SK-N-SH (cell line): ENCODE measurements at regions not wholly inside any gene's neighbourhood (a gene's known extent, or its start where the extent isn't known, plus 50 kb on each side); places are given as distances from the start of the nearest gene placed in this dataset.

Experiments
- CTCF ChIA-PET: fragments of 300-600, 350-600 bp; formaldehyde crosslinking; extraction: SDS; loops from one replicate; lab custom pipeline; 2021; lab: Yijun Ruan, JAX
- POLR2A ChIA-PET: fragments of 350-600 bp; sonication (Branson Sonifier 250); formaldehyde crosslinking; extraction: SDS; loops from one replicate; lab custom pipeline; 2020; ENCODE audit warnings: antibody characterized with exemption, inconsistent platforms; lab: Yijun Ruan, JAX
- DNase-seq: peaks from one replicate; pipeline ENCODE4 v3.0.0; 2012
- H2AFZ ChIP-seq: fragments of 200-600 bp; sonication (generic); 2 replicates; pipeline ENCODE4 v1.8.1; 2016; ENCODE audit warnings: antibody characterized with exemption, mild to moderate bottlenecking, low read depth
- H3F3A ChIP-seq: fragments of 200-600 bp; sonication (generic); replicated peaks from 2 replicates; pipeline ENCODE3; 2016; ENCODE audit warnings: antibody characterized with exemption, mild to moderate bottlenecking; ENCODE audit not compliant: insufficient read depth
- H3K27ac ChIP-seq, 2 experiments: fragments of 200-500 bp in 1 of 2; fragments of 200-600 bp in 1 of 2; sonication (Bioruptor generic) in 1 of 2; sonication (generic), shearing (Covaris generic) in 1 of 2; 2 replicates each; pipeline versions ENCODE4 v1.5.1 to v1.6.1; 2014 to 2016; ENCODE audit warnings: low read depth in 2 of 2, inconsistent platforms in 1 of 2, low read length in 1 of 2, mild to moderate bottlenecking in 1 of 2, mixed read lengths in 1 of 2
- H3K27me3 ChIP-seq: fragments of 200-600 bp; sonication (generic), shearing (Covaris generic); 2 replicates; pipeline ENCODE4 v1.6.1; 2016; ENCODE audit warnings: mixed run types; ENCODE audit not compliant: insufficient read depth
- H3K36me3 ChIP-seq, 2 experiments: fragments of 200-500 bp in 1 of 2; fragments of 200-600 bp in 1 of 2; sonication (Bioruptor generic) in 1 of 2; sonication (generic) in 1 of 2; replicated peaks in 1 of 2; 2 replicates each; pipeline versions ENCODE3 to v1.5.1; 2014 to 2016; ENCODE audit warnings: low read length in 1 of 2, mild to moderate bottlenecking in 1 of 2; ENCODE audit not compliant: insufficient read depth in 2 of 2, control insufficient read depth in 1 of 2
- H3K4me1 ChIP-seq, 2 experiments: fragments of 200-500 bp in 1 of 2; fragments of 200-600 bp in 1 of 2; sonication (Bioruptor generic) in 1 of 2; sonication (generic), shearing (Covaris generic) in 1 of 2; 2 replicates each; pipeline versions ENCODE4 v1.5.1 to v1.6.1; 2014 to 2016; ENCODE audit warnings: low read depth in 1 of 2, low read length in 1 of 2, mixed run types in 1 of 2; ENCODE audit not compliant: insufficient read depth in 2 of 2, control insufficient read depth in 1 of 2
- H3K4me2 ChIP-seq: fragments of 200-600 bp; sonication (generic), shearing (Covaris generic); 2 replicates; pipeline ENCODE4 v1.6.1; 2017; ENCODE audit warnings: mixed run types
- H3K4me3 ChIP-seq, 2 experiments: fragments of 200-500 bp in 1 of 2; fragments of 200-600 bp in 1 of 2; sonication (Bioruptor generic) in 1 of 2; sonication (generic), shearing (Covaris generic) in 1 of 2; 2 replicates each; pipeline versions ENCODE4 v1.5.1 to v1.8.1; 2014 to 2016; ENCODE audit warnings: low read depth in 2 of 2, inconsistent platforms in 1 of 2, low read length in 1 of 2, mild to moderate bottlenecking in 1 of 2, mixed read lengths in 1 of 2, moderate library complexity in 1 of 2
- H3K79me2 ChIP-seq: fragments of 200-600 bp; sonication (generic); 2 replicates; pipeline ENCODE4 v1.8.1; 2017; ENCODE audit warnings: mild to moderate bottlenecking; ENCODE audit not compliant: insufficient read depth
- H3K9ac ChIP-seq: fragments of 200-600 bp; sonication (generic); 2 replicates; pipeline ENCODE4 v1.6.1; 2017; ENCODE audit warnings: mixed run types
- H3K9me2 ChIP-seq: fragments of 200-600 bp; sonication (generic); 2 replicates; pipeline ENCODE4 v1.6.1; 2017; ENCODE audit warnings: mixed run types
- H3K9me3 ChIP-seq: fragments of 200-600 bp; sonication (generic); 2 replicates; pipeline ENCODE4 v1.6.1; 2017; ENCODE audit warnings: mixed run types, mild to moderate bottlenecking, moderate library complexity
- H4K20me1 ChIP-seq: fragments of 200-600 bp; sonication (generic); 2 replicates; pipeline ENCODE4 v1.6.1; 2017; ENCODE audit warnings: mild to moderate bottlenecking, mixed run types; ENCODE audit not compliant: insufficient read depth
- CHD2 ChIP-seq: fragments of 150-350 bp; IDR thresholded peaks from 2 replicates; pipeline ENCODE4 v1.6.1; 2018; ENCODE audit warnings: low read length; ENCODE audit not compliant: partially characterized antibody
- ELF1 ChIP-seq: IDR thresholded peaks from 2 replicates; pipeline ENCODE4 v1.4.0; 2012
- EP300 ChIP-seq, 2 experiments: IDR thresholded peaks; 2 replicates each; pipeline versions ENCODE4 v1.4.0 to v1.6.1; 2012; ENCODE audit warnings: borderline replicate concordance in 1 of 2, low read depth in 1 of 2, low read length in 1 of 2
- EZH2phosphoT487 ChIP-seq: fragments of 200-600 bp; sonication (generic); IDR thresholded peaks from 2 replicates; pipeline ENCODE4 v1.6.1; 2017; ENCODE audit warnings: low read depth, mixed run types, mild to moderate bottlenecking, antibody characterized with exemption, moderate library complexity, borderline replicate concordance
- FOSL2 ChIP-seq: IDR thresholded peaks from 2 replicates; pipeline ENCODE4 v1.4.0; 2012; ENCODE audit warnings: low read depth, mild to moderate bottlenecking, moderate library complexity, borderline replicate concordance
- FOXJ3 ChIP-seq: sonication (generic); formaldehyde crosslinking; IDR thresholded peaks from 2 replicates; pipeline ENCODE4 v1.5.1; 2020; ENCODE audit warnings: mild to moderate bottlenecking, missing genetic modification reagents
- GABPA ChIP-seq: IDR thresholded peaks from 2 replicates; pipeline ENCODE4 v1.4.0; 2012; ENCODE audit warnings: low read depth, mild to moderate bottlenecking
- IRF3 ChIP-seq: fragments of 150-350 bp; IDR thresholded peaks from 2 replicates; pipeline ENCODE4 v1.6.1; 2016; ENCODE audit warnings: mild to moderate bottlenecking, low read depth, low read length
- JUND ChIP-seq: IDR thresholded peaks from 2 replicates; pipeline ENCODE4 v1.4.0; 2012
- MAX ChIP-seq: IDR thresholded peaks from 2 replicates; pipeline ENCODE4 v1.4.0; 2012; ENCODE audit warnings: low read depth
- RFX5 ChIP-seq: IDR thresholded peaks from 2 replicates; pipeline ENCODE4 v1.6.1; 2012; ENCODE audit warnings: mild to moderate bottlenecking, improper control_type of control experiment, low read length
- RXRA ChIP-seq: IDR thresholded peaks from 2 replicates; pipeline ENCODE4 v1.4.0; 2012; ENCODE audit warnings: low read depth, mild to moderate bottlenecking, borderline replicate concordance
- TCF12 ChIP-seq: IDR thresholded peaks from 2 replicates; pipeline ENCODE4 v1.4.0; 2012
- TEAD4 ChIP-seq: IDR thresholded peaks from 2 replicates; pipeline ENCODE4 v1.4.0; 2012; ENCODE audit warnings: mild to moderate bottlenecking, borderline replicate concordance; ENCODE audit not compliant: insufficient read depth
- USF2 ChIP-seq: fragments of 150-350 bp; IDR thresholded peaks from 2 replicates; pipeline ENCODE4 v1.6.1; 2017; ENCODE audit warnings: antibody characterized with exemption, low read length, low read depth, borderline replicate concordance
- YY1 ChIP-seq: IDR thresholded peaks from 2 replicates; pipeline ENCODE4 v1.4.0; 2012; ENCODE audit warnings: low read depth, mild to moderate bottlenecking
- ZBTB33 ChIP-seq: IDR thresholded peaks from 2 replicates; pipeline ENCODE4 v1.4.0; 2012; ENCODE audit warnings: low read depth, borderline replicate concordance
- WGBS: methylation state at CpG from one replicate; pipeline ENCODE4 v1.1.6; 2017; ENCODE audit warnings: low lambda C conversion rate; 5-methylcytosine and 5-hydroxymethylcytosine counted together
- TF ChIP-seq, protein P1 (sequence below): IDR thresholded peaks from 2 replicates; pipeline ENCODE4 v1.6.1; 2012; ENCODE audit warnings: mild to moderate bottlenecking, low read depth, low read length, moderate library complexity
- TF ChIP-seq, protein P2 (sequence below): IDR thresholded peaks from 2 replicates; pipeline ENCODE4; 2012

DNA sequence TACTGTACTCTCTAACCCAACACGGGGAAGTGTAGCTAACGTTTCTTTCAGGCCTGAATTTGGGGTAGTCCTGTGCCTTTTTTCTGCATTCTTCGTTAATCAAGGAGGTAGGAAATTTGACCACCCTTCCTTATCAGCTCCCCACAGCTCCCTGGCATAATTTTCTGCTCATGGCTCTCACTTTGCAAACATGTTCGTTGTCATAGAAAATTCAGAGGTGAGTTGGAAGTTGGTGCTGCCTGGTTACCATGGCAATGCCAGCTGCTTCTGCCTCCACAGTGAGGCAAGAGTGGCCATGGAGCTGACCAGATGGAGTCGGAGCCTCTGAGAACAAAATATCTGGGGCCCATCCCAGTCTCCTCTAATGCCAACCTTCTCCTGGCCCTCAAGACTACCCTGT is 116.6 kb upstream of the BOD1 start:
- Histone ChIP-seq H3K4me2 (no peak overlapping the region), H3F3A (no peaks in the 10 kb centered on the region), H3K4me1 (peaks cover 0 to 46% of the 10 kb centered on the region in 2 experiments; a peak in 1 of 4 replicates), H3K9me3 (no peaks in the 10 kb centered on the region), H3K79me2 (no peaks in the 10 kb centered on the region), H4K20me1 (no peaks in the 10 kb centered on the region), H3K4me3 (no peak overlapping the region), H3K27me3 (no peaks in the 10 kb centered on the region), H2AFZ (no peak overlapping the region), H3K9ac (no peak overlapping the region), H3K36me3 (no peaks in the 10 kb centered on the region), H3K27ac (no peak overlapping the region), H3K9me2 (no peaks in the 10 kb centered on the region)
- no peak for DNase-seq
- TF ChIP-seq EP300 (IDR thresholded peaks at IDR 0.05; ENCODE audit: borderline replicate concordance in 1 of 2, low read depth in 1 of 2, low read length in 1 of 2) (no peak), FOXJ3 (no peak), JUND (no peak), TCF12 (no peak), CHD2 (no peak), ZBTB33 (no peak), TEAD4 (no peak), EZH2phosphoT487 (no peak), GABPA (no peak), YY1 (no peak), RXRA (no peak), MAX (no peak), USF2 (no peak), RFX5 (no peak), FOSL2 (no peak), IRF3 (no peak), ELF1 (no peak)
- TF ChIP-seq, protein P1, sequence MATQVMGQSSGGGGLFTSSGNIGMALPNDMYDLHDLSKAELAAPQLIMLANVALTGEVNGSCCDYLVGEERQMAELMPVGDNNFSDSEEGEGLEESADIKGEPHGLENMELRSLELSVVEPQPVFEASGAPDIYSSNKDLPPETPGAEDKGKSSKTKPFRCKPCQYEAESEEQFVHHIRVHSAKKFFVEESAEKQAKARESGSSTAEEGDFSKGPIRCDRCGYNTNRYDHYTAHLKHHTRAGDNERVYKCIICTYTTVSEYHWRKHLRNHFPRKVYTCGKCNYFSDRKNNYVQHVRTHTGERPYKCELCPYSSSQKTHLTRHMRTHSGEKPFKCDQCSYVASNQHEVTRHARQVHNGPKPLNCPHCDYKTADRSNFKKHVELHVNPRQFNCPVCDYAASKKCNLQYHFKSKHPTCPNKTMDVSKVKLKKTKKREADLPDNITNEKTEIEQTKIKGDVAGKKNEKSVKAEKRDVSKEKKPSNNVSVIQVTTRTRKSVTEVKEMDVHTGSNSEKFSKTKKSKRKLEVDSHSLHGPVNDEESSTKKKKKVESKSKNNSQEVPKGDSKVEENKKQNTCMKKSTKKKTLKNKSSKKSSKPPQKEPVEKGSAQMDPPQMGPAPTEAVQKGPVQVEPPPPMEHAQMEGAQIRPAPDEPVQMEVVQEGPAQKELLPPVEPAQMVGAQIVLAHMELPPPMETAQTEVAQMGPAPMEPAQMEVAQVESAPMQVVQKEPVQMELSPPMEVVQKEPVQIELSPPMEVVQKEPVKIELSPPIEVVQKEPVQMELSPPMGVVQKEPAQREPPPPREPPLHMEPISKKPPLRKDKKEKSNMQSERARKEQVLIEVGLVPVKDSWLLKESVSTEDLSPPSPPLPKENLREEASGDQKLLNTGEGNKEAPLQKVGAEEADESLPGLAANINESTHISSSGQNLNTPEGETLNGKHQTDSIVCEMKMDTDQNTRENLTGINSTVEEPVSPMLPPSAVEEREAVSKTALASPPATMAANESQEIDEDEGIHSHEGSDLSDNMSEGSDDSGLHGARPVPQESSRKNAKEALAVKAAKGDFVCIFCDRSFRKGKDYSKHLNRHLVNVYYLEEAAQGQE = no peak
- TF ChIP-seq, protein P2, sequence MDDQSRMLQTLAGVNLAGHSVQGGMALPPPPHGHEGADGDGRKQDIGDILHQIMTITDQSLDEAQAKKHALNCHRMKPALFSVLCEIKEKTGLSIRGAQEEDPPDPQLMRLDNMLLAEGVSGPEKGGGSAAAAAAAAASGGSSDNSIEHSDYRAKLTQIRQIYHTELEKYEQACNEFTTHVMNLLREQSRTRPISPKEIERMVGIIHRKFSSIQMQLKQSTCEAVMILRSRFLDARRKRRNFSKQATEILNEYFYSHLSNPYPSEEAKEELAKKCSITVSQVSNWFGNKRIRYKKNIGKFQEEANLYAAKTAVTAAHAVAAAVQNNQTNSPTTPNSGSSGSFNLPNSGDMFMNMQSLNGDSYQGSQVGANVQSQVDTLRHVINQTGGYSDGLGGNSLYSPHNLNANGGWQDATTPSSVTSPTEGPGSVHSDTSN = no peak
- CTCF ChIA-PET = interaction anchor here (0.8 to 6.5 kb wide), 7 partner anchors 12 to 192 kb away, joined by 3 to 35 read pairs (median 3); no protein-coding TSS in a partner anchor
- 68% methylated on average over 5 of the region's 5 CpGs for WGBS
- POLR2A ChIA-PET = interaction anchor here (1.0 to 1.5 kb wide), 2 partner anchors 118 to 231 kb away, joined by 3 read pairs; no protein-coding TSS in a partner anchor
